Retinal pigment epithelial cell (primary cell): ENCODE measurements at regions not wholly inside any gene's neighbourhood (a gene's known extent, or its start where the extent isn't known, plus 50 kb on each side); places are given as distances from the start of the nearest gene placed in this dataset.

Experiments used
- DNase-seq: peaks from one replicate; pipeline ENCODE4 v3.0.0-alpha.2; 2010; ENCODE audit warnings: low read depth
- H3K4me3 ChIP-seq: 2 replicates; pipeline ENCODE4 v1.5.1; 2011; ENCODE audit warnings: mild to moderate bottlenecking, low read length, control low read depth, moderate library complexity
- TF ChIP-seq, protein P1 (sequence below): conservative IDR thresholded peaks from 2 replicates; pipeline ENCODE4 v1.5.1; 2011; ENCODE audit warnings: low read depth, low read length, control low read depth, inconsistent platforms

DNA sequence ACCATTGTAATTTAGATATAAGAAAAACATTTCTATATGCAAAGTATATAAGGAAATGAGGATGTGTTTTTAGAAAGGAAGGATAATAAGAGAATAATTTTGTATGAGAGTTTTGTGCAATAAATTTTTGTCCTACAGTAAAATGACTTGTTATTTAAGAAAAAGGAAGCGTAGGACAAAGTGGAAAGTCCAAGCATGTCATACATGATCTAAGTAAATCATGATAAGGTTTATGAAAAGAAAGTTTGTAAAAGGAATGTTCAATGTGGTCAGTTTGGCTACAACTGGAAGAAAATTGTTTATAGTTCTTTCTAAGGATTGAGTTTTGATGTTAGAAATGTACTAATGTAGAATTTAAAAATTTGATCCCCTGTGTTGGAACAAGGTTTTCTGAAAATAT is 222.3 kb downstream of the KATNAL1 start:
- no peak overlapping the region for H3K4me3 ChIP-seq
- TF ChIP-seq, protein P1, sequence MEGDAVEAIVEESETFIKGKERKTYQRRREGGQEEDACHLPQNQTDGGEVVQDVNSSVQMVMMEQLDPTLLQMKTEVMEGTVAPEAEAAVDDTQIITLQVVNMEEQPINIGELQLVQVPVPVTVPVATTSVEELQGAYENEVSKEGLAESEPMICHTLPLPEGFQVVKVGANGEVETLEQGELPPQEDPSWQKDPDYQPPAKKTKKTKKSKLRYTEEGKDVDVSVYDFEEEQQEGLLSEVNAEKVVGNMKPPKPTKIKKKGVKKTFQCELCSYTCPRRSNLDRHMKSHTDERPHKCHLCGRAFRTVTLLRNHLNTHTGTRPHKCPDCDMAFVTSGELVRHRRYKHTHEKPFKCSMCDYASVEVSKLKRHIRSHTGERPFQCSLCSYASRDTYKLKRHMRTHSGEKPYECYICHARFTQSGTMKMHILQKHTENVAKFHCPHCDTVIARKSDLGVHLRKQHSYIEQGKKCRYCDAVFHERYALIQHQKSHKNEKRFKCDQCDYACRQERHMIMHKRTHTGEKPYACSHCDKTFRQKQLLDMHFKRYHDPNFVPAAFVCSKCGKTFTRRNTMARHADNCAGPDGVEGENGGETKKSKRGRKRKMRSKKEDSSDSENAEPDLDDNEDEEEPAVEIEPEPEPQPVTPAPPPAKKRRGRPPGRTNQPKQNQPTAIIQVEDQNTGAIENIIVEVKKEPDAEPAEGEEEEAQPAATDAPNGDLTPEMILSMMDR: no peak
- no peak for DNase-seq

DNA sequence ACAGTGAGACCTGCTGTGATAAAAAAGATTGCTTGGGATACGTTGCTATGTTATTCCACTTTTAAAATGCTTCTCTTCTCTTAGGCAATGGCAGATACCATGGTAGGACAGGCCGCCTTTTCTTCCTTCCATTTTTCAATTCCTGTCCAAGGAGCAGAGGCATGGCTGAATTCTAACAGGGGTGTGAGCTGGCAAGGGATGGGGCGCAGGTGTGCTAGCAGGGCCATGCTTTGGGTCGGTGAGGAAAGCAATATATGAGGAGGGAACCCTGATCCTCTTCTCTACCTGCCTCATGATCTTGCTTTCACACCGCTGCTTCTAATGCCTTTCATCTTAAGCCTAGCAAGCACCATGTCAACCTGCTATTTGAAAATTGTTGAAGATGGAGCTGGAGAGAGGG is 225.0 kb downstream of the KATNAL1 start:
- no peak overlapping the region for H3K4me3 ChIP-seq
- TF ChIP-seq, protein P1: no peak
- DNase-seq: no peak

DNA sequence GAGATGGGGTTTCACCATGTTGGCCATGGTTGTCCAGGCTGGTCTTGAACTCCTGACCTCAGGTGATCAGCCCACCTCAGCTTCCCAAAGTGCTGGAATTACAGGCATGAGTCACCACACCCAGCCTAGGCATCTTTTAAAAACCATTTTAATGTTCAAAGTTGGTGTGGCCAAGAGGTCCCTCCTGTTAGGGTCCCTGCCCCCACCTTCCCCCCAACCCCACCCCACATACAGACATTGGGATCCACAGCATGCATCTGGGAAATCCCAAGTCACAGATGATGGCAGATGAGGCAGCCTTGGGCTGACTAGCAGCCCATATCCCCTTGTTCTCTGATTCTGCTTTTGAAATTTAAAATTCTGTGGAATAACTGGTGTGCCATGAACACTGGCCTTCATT is 226.0 kb downstream of the KATNAL1 start:
- TF ChIP-seq, protein P1: no peak
- no peak for DNase-seq
- H3K4me3 ChIP-seq: no peak overlapping the region

DNA sequence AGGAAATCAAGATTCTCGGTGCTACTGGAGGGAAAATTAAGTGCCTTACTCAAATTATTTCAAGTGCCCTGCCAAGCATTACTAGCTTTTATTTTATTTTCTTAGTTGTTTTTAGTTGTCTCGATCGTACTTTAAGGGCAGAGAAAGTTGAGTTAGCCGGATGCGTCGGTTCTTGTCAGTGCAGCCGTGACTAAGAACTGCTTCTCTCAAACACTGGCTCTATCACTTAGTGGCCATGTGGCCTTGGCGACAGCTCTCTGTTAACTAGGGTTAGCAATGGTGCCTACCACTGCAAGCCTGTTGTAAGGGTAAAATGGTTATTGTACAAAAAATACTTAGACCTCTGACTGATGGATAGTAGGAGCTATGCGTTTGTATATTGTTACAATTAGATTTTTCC is 227.8 kb downstream of the KATNAL1 start:
- DNase-seq: no peak
- TF ChIP-seq, protein P1: no peak
- no peak overlapping the region for H3K4me3 ChIP-seq

DNA sequence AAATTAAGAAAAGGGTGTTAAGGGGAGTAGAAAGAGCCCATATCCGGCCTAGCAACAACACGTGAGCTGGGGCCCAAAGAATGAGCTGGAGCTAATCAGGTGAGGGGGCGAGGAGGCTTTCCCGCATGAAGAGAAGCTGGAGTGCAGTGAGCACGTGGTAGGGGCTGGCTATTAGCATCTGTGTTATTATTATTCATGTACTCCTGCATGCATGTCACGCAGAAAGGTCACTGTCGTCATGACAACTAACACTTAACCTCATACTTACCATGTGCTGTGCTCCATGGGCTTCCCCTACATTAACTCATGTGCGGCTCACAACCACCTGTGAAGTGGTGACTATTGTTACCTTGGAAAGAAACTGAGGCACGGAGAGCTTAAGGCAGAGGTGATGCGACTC is 227.6 kb upstream of the UBL3 start:
- TF ChIP-seq, protein P1: no peak
- no peak for DNase-seq
- H3K4me3 ChIP-seq: no peak overlapping the region

DNA sequence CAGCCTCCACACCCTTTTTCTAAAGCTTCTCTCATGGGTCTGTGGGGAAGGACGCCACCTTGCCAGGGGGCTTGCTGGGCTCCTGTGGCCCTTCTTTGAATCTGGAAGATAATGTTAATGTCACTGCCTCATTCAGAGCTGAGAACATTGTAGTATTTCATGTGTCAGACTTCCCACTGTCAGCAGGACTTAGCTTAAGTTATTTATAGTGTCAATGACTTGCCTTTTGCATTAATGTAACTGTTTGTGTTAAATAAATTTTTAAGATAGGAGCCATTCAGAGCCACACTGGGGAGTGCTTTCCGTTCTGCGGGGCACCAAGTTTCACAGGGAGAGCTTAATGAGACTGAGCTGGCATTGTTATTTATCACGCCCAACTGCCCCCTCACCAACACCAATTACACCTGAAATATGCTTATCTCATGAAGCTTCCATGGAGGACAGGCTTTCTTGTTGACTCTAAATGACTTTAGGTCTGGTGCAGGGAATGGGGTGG is 226.9 kb upstream of the UBL3 start:
- TF ChIP-seq, protein P1: no peak
- H3K4me3 ChIP-seq: no peak overlapping the region
- DNase-seq: no peak

DNA sequence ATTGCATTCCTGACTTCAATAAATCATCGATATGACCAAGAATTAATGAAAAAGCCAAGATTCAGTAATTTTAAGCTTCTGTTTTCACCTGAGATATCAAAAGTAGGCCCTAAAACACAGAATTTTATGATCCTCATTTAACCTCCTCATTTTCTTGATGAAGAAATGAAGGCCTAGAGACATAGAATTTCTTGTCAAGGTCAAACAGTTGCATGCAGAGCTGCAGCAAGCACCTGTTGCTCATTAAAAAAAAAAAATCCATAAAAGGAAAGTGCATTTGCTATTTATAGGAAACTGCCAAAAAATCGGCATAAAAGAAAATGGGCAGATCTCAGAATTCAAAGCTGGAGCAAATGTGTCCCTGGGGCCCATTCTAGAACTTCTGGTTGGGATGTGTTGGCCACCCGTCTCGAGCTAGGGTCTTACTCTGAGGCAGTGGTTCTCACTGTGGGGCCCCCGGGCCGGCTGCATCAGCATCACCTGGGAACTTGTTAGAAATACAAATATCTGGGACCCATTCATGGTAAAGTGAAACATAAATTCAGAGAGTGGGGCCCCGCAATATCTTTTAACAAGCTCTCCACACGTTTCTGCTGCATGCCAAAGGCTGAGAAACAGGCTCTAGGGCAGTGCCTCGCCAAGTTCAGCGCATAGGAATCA is 224.7 kb upstream of the UBL3 start:
- TF ChIP-seq, protein P1: no peak
- DNase-seq: no peak
- H3K4me3 ChIP-seq: no peak overlapping the region
